ENCODE measurements at regions not wholly inside any gene's neighbourhood (a gene's known extent, or its start where the extent isn't known, plus 50 kb on each side); places are given as distances from the start of the nearest gene placed in this dataset.
"Not testable (repeated sequence)": the region's sequence is repeated elsewhere in the genome, so short reads cannot be mapped to it uniquely, and the experiment has no call there.

GRCh38 chr6:19159561-19159960 is 677.6 kb upstream of the ID4 start:
- DNase-seq, result no peak

GRCh38 chr6:19160081-19160730 is 677.0 kb upstream of the ID4 start:
- DNase-seq, result no peak

DNA sequence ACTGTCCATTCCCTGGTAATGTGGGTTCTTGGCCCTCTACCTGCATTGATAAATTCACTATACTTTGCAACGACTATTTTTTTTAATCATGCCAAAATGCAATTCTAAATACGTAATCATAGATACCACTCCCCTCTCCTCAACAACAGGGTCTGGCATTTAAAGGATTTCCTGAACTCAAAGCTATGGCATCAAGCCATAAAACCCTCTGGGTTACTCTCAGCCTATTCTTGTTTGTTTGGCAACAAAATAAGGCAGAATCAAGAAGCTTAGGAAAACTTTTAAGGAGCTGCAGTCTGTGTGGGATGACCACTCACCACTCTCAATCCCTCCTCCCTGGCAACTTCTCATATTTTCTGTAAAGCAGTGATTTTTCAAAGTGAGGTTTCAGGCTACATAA is 669.9 kb upstream of the ID4 start:
- DNase-seq, result no peak

DNA sequence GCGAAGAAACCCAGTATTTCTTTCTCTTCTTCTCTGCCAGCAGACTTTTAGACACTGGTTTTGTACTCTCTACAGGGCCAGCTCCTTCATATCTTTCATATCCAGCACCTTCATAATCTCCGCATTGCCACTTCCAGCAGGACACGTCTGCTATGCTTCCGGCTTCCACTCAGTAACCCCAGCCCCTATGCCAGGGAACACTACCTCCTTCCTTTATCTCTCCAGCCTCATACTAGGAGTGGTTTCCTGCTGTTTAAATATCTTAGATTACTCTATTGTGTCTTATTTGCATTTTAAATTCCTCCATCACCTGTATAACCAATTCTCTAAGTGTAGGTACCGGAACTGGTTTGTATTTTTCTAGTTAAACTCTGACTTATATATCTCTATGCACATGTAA is 667.8 kb upstream of the ID4 start:
- DNase-seq, result no peak

- DNase-seq, result no peak
Observed at GRCh38 chr6:19175023-19175422, 662.1 kb upstream of the ID4 start.

- no peak for DNase-seq
Observed at GRCh38 chr6:19180348-19181072, 656.7 kb upstream of the ID4 start.

GRCh38 chr6:19181211-19181610 is 656.0 kb upstream of the ID4 start:
- no peak for DNase-seq

- no peak for DNase-seq
Observed at GRCh38 chr6:19193624-19194023, 643.5 kb upstream of the ID4 start.

DNA sequence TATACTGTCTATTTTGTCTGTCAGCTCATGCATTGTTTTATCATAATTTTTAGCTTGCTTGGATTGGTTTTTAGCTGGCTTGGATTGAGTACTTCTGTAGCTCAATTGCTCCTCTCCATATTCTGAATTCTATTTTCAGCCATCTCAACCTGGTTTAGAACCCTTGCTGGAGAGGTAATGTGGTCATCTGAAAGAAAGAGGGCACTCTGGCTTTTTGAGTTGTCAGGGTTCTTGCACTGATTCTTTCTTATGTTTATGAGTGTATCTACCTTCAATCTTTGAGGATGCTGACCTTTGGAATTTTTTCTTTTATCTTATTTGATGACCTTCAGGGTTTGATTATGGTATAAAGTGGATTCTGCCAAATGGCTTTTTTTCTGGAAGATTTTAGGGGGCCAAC is 632.7 kb upstream of the ID4 start:
- no peak for DNase-seq

DNA sequence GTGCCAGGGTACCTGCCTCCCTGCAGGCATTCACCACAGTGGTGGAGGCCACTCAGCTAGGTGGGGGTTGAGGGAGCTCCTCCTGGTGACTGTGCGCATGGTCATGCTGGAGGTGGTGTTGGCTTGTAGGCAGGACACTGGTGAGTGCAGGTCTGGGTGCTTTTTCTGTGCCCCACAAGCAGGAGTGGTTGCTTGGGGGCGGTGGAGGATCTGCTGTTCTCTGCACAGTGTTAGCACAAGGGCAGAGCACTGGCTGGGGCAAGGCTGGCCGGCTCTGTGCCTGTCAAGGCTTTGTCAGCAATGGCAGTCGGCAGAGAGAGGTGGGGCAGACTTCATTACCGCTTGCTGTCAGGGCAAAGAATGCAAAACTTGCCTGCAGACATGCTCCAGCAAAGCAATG is 632.1 kb upstream of the ID4 start:
- no peak for DNase-seq

DNA sequence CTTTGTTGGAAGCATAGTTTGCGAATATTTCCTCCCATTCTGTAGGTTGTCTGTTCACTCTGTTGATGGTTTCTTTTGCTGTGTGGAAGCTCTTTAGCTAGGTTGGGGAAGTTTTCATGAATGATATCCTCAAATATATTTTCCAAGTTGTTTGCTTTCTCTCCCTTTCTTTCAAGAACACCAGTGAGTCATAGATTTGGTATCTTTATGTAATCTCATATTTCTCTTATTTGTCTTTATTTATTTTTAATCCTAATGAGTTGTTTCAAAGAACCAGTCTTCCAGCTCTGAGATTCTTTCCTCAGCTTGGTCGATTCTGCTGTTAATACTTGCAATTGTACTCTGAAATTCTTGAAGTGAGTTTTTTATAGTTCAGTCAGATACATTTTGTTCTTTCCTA is 628.0 kb upstream of the ID4 start:
- DNase-seq, result no peak

DNA sequence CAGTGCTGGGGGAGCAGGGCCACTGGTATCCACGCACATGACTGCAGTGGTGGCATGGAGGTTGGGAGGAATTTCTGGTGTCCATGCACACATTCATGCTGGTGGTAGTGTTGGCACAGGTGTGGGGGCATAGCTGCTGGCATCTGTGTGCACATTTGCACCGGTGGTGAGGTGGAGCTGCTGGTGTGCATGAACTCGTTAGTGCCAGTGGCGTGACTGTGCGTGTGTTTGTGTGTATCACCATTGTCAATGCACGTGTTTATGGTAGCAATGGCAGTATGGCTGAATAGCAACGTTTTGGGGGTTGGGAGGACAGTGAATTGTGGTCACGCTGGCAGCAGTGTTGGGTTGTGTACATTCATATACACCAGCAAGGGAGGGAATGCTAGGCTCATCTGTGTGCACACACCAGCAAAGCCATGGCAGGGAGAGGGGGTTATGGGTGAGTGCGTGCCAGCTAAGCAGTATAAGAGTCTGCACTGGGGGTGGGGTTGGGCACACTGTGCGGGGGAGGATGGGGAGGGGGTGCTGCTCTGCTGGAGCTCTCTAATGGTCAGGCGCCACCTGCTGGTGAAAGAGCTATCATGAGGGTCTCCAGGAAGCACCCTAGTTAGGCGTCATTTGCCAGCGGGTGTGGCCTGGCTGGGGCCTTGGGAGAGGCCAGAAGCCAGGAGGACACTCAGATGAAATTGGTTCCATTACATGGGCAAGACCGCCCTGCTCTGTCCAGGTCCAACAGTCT is 626.1 kb upstream of the ID4 start:
- no peak for DNase-seq

- DNase-seq, result no peak
Observed at GRCh38 chr6:19214231-19214630, 622.9 kb upstream of the ID4 start.

DNA sequence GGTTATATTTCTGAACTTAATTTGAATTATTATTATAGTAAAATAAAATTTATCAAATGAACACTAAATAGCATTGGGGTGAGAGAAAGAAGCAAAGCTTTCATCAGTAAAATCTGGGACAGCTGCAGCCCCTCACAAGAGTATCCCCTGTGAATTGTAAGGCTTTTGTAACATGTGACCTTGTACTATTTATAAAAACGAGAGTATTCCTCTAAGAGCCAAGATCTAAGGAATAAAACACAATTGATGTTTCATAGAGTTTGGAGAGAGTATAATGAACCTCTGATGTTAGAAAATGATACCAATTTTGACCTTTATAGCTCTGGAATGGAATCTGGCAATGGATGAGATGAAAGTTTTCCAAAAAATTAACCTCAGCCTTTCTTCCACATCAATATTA is 617.2 kb upstream of the ID4 start:
- DNase-seq, result no peak

GRCh38 chr6:19231878-19232561 is 605.1 kb upstream of the ID4 start:
- DNase-seq, result no peak

DNA sequence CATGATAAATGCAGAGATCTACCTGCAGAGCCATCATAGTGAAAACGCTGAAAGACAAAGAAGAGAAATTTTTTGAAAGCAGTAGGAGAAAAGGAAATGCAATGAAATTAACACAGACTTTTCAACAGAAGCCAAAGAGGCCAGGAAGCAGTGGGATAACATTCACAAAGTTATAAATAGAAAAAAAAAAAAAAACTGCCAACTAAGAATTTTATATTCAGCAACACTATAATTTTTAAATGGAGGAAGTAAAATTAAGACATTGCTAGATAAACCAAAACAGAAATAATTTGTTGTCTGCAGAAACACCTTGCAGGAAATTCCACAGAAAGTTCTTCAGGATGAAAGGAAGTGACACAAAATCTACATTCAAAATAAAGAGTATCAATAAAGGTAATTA is 591.5 kb upstream of the ID4 start:
- no peak for DNase-seq

- DNase-seq, result not testable (repeated sequence)
Observed at GRCh38 chr6:19247181-19247580, 590.0 kb upstream of the ID4 start.

DNA sequence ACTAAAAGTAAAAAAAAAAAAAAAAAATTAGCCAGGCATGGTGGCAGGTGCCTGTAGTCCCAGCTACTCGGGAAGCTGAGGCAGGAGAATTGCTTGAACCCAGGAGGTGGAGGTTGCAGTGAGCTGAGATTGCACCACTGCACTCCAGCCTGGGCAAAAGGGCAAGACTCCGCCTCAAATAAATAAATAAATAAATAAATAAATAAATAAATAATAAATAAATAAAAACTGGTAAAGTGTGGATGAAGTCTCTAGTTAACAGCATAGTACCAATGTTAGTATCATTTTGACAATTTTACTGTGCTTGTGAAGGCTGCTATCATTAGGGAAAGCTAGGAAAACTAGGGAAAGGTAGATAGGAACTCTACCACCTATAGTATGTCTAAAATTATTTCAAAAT is 581.0 kb upstream of the ID4 start:
- not testable (repeated sequence) for DNase-seq

- no peak for DNase-seq
Observed at GRCh38 chr6:19261642-19262041, 575.5 kb upstream of the ID4 start.

- no peak for DNase-seq
Observed at GRCh38 chr6:19268117-19268516, 569.1 kb upstream of the ID4 start.

DNA sequence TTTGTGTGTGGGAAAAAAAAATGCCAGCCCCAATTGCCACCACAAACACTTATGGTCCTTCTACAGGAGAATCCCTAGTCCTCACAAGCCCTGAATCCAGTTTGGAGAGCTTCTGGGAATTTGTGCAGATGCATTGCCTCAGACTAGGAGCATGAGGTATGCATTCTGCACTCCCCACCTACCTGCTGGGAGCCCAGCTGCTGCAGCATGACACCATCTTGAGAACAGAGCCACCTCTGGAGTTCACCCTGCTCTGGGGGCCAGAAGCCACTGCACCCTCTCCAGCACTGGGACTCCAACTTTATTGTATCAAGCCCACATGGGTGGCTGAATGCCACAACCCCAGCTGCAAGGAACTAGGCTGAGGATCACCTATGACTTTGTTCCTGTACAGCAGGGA is 568.5 kb upstream of the ID4 start:
- no peak for DNase-seq

- DNase-seq, result no peak
Observed at GRCh38 chr6:19269341-19269898, 567.8 kb upstream of the ID4 start.

GRCh38 chr6:19270616-19271015 is 566.6 kb upstream of the ID4 start:
- no peak for DNase-seq

Measured in activated naive CD4-positive, alpha-beta T cell (primary cell).